ENCODE measurements at regions not wholly inside any gene's neighbourhood (a gene's known extent, or its start where the extent isn't known, plus 50 kb on each side); places are given as distances from the start of the nearest gene placed in this dataset.

DNA sequence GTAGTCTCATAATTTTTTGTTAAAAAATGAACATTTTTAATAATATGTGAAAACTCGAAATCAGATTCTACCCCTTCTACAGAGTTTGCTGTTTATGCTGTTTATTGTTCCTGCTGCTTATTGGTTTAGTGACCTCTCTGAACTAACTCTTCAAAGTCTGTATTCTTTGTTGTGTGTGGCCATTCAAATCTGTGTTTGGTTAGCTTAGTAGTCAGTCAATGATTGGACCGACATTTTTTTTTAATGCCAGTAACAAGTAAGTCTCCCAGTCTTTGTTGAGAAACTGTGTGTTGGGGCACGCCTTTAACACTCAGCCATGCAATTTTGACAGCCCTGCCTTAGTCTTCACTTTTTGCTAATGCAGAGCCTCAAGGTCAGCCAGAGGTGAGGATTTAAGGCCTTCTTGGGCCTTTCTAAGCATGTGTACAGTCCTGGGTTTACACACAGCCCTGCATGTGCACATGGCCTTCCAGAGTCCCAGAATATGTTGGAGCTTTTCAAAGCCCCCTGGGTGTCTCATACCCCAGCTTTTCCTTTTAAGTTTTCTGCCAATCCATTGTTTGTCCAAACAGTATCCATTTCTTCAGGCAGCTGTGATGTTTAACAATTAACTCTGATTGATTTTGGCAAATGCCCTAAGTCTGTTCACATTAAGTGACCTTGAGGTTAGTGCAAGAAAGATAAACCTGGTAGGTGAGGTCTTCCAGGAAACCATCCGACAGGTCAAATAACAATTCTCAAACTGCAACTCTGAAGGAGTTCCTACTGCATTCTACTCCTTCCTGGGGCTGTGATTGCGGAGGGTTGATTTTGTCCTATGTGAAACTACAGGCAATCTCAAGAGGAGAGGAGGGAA lies 389.3 kb downstream of the PMP22 start:
- no peak for DNase-seq

DNA sequence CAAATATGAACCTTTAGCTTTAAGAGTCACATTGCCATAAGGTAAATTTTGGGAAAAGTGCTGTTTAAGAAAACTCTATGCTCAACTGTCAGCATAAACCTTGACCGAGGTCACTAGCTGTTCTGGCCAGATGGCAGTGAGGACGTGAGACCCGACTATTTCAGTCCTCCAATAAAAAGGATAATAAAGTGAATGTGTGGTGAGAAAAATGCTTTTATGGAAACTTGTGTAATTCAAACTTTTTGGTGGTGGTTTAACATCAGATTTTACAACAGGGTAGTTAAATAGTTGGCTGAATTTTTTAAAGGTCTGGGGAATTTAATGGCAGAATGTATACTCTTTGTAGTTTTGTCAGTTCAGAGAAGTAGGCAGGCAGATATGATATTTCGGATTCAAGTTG lies 391.1 kb downstream of the PMP22 start:
- DNase-seq: no peak

DNA sequence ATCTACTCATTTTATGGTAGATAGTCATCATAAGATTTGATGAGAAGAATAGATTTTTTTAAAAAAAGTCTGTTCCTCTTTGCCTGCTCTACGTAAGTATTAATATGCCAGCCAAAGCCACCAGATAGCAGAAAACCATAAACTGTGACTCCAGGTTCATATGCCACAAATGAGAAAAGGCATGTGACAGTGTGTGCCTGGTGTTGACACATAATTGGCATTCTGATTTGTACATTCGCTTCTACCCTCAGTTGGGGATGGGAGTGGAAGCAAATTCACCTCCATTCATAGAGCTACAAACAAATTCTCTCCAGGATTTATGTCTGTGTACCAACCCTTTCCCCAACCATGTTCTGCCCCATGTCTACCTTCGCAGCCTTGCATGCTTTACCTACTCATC lies 391.6 kb downstream of the PMP22 start:
- DNase-seq: no peak

DNA sequence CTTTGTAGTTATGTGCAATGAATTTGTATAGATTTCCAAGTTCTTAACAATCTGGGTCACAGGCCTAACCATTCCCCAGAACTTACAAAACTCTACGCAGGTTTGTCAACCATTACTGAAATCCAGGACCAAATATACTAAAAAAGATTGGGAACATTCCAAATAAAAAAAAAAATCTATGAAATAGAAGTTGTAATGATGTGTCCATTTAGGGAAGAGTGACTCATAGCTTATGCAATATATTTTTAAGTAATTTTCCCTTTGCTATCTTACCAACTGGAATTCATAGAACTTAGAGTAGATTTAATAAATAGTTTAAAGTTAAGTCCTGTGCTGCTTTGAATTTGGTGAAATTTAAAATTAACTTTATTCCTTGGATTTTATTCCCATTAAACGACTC lies 393.2 kb downstream of the PMP22 start:
- no peak for DNase-seq

DNA sequence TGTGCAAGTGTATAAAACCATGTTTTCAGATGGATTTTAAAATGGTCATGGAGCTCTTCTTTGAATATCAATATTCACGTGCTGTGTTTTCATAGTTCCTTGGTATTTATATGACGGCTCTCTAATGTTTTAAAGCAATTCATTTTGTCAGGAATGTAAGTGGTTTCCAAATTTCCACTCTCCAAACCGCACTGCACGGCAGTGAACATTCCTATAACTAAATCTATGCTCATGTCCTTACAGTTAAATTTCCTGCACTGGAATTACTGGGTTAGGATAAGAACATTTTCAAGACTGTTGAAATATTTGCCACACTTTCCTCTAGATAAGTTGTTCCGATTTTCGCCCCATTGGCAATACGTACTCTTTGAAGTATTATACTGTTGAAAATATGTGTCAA lies 398.9 kb downstream of the PMP22 start:
- DNase-seq: no peak

DNA sequence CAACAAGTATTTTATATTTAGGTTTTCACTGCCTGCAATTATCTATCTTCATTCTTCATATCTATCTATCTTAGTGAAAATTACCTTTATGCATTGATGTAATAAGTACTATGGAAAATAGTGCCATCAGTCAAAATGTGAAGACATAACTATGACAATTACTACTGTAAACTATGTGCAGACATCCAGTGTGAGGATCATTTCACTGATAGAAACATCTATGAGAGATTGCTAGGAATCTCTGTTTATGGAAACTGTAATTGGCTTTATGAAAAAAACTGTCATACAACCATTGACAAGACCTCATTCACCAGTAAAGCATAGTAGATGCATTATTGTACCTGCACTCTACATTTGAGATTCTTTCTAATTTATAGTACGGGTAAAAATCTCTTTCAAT lies 401.0 kb downstream of the PMP22 start:
- DNase-seq: no peak

DNA sequence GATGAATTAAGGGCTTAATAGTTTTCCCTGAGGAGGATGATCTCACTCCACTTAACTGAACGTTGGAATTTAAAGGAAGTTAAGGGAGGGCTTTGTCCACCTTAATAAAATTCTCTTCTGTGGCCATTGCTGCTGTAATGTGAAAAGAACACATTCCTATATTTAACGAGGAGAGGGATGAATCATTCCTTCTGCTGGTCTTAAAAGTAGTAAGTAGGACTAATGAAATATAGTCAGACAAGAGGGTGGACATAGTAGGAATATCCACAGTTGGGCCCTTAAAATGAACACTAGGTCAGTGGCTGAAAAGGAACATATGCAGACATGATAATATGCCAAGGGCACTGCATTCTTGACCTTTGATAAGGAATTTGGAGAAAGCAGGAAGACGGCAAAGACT lies 405.6 kb downstream of the PMP22 start:
- no peak for DNase-seq

DNA sequence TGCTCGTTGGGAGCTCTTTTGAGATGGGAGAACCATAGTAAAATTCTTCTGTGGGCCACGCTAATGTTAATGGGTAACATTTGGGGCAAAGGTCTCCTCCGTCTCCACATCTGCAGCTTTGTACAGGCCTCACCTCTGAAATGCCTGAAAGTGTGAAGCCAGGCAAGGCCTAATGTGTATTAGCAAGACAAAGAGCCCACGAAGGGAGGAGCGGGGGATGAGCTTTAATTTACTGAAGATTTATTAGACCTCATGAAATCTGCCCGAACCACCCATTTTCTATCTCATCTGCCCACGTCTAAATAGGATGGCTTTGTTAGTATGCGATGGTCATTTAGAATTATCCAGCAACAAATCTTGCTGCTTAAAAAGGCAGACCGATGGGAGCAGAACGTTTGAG lies 408.9 kb downstream of the PMP22 start:
- no peak for DNase-seq

DNA sequence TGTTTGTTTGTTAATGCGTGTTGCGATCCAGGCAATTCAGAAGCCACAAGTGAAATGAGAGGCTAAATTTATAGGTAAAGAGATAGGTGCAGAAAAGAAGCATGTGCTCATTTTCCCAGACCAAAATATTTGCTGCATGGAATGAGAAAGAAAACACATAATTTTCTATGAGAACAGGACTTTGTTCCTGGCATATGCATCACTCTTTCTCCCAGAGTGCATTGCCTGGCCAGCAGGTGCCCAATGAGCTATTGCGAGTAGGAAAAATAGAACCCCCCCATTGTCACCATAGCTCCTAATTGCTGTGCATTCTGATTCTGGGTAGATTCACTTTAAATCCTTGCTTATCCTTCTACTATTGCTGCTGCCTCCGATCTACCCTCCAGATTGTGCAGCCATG lies 410.4 kb downstream of the PMP22 start:
- no peak for DNase-seq

DNA sequence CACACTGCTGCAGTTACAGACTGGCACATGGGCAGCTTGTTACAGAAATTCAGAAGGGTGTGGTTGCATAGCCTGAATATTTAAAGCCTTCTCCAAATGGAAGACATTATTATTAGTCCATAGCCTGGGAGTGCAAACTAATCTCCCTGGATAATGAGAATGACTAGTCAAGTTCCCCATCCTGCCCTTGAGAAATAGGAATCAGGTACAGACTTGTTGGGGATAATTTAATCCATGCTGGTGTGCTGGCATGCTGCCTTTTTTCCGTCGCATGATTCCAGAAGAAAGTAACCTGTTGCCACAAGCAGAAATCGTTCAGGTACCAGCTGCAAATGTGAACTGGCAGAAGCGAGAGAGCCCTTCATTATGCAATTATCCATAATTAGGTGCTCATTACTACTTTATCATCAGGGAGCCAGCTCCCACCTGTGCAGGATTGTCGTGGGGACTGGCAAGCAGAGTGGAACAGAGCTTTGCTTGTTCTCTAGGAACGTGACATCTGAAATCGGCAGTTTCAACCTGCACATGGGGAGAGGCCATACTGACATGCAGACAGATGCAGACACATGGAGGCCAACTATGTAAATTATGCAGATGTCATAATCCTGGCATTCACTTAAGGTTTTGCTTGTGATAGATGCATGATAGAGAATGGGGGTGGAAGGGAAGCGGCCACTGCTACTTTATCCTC lies 419.4 kb downstream of the PMP22 start:
- DNase-seq: peak; percentile 94

DNA sequence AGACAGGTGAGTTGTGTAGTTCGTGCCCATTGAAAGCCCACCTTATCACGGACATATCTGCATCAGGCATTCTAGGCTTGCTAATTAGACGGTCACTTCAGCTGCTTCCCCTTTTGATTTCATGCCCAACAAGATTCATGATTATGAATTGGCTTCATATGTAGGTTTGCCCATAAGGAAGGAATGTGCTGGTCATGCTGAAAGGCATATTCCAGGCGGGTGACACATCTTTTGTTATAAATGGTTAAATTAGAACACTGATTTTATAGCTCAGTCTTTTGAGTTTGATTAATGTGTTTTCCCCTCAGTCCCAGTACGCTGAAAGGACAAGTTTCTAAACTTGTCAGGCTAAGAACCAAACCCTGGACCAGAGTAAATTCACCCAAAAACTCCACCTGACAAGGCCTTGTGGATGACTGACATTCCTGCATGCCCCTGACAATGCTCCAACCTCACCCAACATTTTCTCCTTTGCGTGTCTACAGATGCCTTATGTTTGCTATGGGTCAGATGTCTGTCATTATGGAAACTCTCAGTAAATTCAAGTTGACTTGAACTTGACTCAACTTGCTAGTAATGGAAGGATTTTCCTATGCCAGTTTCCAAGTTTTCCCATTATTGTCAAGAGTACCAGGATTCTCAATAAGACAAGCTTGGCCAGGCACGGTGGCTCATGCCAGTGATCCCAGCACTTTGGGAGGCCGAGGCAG lies 421.9 kb downstream of the PMP22 start:
- no peak for DNase-seq

DNA sequence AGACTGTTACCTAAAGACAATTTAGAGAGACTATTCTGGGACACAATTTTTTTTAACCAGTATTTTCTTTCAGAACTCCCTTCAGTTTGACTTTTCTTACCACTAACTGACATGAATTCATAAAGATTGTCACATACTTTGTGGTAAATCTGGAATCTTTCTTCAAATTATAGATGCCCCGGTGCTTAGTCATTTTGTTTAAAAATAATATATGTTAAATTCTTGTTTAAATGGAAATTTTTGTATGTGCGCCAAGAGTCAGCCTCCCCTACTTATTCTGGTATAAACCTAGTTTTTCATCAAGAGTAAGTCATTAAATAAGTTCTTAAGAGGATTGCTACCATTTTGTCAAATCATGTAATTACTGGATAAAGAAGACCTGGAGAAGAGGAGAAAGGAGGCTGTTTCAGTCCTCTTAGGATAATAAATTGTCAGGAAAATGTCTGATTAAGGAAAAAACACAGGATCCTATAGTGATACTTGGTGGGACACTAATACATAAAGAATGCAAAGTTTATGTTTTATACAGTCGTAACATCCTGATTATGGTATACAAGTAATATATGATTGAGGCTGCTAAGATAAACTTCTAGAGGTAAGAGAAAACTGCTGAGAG lies 424.4 kb downstream of the PMP22 start:
- no peak for DNase-seq

DNA sequence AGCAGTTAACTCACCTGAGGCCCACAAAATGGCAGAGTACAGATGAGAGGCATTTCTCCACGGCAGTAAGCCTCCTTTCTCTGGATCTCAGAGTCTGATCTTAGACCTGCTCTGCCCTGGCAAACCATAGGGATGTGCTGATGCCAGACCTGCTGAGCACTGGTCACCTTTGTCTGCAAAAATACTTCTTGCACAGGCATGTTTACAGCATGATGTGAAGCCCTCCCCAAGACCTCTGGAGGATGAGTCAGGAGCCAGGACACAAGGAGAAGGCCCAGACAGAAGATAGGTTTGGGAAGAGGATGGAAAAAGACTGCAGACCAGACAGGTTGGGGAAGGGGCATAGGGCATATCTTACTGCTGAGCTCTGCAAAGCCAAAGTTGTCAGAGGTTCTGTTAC lies 426.6 kb downstream of the PMP22 start:
- DNase-seq: no peak

DNA sequence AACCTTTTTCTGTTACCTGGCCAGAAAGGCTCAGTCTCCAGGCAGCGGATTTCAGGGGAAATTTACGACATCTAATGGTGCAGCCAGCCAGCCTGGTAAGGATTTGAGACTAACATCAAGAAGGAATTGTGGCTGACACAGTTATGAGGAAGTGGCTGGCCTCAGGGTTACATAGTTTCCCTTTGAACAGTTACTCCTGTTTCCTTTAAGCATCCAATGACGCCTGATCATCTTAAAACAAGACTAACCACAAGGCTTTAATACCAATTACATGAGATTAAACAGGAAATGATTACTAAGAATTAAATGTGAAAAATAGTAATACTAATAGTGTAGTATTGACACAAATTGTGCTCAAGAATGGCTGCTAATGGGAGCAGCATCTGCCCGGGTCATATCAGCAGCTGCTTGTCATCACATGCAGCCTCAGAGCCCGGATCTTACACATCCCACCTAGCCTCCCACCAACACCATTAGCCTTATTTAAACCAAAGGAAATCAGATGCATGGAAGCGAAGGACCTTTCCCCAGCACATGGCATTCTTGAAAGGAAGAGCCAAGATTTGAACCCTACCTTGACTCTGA lies 431.8 kb downstream of the PMP22 start:
- no peak for DNase-seq

DNA sequence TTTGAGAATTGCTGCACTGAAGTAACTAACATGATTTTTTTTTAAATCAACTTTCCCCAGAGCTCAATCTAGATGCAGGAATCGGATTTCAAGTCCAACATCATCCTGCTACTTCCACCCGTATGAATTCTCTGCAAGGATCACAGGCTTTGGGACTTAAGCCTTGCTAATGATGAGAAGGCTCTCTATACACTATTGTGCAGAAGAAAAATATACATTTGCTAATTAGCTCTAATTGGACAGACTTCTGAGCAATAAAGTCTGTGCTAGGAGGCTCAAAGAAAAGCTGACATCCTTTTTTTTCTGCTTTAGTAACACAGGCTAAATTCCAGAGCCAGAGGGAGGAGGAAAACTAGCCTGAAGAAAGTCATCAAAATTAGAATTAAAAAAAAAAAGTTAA lies 433.6 kb downstream of the PMP22 start:
- DNase-seq: no peak

DNA sequence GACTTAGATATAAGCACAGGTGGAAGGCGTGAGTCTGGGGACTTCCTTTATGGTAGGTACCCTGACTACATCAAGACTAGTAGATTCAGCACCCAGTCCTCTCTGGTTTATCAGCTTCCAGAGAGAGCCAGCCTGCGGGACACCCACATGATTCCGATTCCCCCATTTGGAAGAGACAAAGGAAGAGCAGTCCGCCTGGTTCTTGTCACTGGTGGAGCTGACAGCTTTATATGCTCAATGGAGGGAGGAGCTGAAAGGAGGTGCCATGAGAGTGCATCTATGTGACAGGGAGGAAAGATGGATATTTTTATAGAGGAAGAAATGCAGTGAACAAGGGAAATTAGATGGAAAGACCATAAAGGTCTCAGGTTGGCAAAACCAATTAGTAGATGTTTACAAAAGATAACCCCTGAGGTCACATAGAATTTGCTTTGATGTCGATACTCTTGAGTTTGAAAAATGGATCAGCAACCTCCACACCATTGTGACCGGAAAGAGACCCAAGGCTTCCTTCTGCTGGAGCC lies 437.7 kb downstream of the PMP22 start:
- DNase-seq: no peak

DNA sequence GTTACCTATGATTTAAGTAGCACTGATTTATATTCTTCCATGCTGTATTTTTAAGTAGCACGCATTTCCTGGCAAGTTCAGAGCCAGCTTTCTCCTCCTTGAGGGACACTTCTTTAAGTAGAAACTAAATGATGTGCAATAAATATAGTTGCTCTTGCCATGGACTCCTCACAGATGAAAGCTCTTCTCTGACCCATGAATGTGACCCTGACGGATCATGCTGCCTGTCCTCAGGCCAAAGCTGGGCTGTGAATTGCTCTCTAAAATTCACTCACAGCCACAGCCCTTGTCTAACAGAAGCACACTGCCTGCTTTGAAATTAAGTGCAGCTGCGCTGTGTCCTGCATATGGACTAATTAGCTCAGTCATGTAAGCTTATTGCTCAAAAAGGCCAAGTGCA lies 438.8 kb downstream of the PMP22 start:
- no peak for DNase-seq

DNA sequence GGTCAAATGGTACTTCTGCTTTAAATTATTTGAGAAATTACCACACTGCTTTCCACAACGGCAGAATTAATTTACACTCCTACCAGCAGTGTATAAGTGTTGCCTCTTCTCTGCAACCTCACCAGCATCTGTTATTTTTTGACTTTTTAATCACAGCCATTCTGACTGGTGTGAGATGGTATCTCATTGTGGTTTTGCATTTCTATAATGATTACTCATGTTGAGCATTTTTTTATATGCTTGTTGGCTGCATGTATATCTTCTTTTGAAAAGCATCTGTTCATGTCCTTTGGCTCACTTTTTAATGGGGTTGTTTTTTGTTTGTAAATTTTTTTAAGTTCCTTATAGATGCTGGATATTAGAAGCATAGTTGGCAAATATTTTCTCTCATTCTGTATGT lies 446.7 kb downstream of the PMP22 start:
- no peak for DNase-seq

DNA sequence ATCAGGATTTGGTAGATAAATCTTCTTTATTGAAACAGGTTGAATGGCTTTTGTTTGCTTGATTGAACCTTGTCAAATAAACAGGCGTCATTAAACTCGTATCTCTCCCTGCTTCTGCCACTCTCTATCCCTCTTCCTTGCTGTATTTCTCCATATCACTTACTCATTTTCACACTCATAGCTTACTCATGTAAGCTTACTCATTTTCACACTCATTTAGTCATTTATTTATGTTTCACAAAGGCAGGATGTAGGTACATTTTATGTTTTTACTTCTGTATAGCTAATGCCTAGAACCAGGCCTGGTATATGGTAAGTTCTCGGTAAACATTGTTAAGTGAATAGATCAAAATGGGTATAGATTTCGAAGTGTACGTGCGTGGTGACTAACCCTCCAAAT lies 450.0 kb downstream of the PMP22 start:
- no peak for DNase-seq

DNA sequence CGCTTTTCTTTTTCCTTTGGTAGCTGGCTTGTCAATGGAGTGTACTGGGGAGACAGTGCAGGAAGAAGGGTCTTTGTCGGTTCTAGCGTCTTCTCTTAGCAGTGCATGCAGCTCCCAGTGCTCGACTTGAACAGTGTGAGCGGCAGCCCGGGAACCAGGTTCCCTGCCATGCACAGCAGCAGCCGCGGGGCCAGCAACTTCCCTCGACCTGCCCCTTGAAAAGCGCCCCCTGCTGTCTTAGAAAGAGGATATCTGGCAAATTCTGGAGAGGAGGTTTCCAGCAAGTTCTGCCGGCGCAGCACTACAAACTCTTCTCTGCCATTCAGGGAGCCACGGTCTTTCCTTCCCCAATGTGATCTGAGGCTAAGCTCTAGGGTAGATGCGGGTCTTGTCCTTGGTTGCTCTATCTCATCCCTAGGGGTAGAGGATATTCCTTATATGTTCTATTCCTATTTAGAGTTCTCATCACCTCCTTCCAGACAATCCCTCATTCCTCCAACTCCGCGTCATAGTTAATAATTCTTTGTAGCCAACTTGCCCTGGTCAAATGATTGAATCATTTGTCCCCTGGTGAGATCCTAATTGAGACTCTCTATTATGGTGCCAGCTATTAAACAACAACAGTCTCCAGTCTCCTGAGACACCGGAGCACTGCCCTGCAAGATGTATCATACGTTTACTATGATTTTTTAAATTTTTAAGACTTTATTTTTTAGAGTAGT lies 451.3 kb downstream of the PMP22 start:
- DNase-seq: peak; percentile 43

DNA sequence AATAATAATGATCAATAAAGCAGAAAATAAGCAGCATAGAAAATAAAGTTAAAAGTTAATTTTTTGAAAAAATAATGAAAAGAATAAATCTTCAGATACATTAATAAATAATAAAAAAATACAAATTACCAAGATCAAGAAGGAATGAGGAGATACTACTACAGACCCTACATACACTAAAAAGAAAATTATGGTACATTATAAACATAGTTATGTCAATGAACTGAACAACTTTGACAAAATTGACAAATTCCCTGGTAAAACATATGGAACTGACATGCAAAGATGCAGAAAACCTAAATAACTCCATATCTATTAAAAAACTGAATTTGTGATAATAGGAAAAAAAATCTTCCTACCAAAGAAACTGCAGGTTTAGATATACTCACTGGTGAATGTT lies 456.7 kb downstream of the PMP22 start:
- no peak for DNase-seq

DNA sequence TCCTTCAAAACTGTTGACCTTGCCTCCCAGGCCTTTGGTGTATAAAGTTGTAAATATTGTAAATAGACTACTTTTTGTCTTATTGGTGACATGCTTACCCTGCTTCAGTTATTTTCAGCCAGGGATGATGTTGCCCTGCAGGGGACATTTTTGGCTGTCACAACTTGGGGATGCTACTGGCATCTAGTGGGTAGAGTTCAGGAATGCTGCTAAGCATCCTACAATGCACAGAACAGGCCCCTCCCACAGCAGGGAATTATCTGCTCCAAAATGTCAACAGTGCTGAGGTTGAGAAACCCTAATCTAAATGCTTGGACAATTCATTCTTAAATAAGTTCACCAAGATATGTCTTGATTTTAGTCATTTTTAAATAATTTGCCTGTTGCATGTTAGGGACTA lies 459.8 kb downstream of the PMP22 start:
- DNase-seq: no peak

Measured in NCI-H69 (cell line).